ENCODE measurements at regions not wholly inside any gene's neighbourhood (a gene's known extent, or its start where the extent isn't known, plus 50 kb on each side); places are given as distances from the start of the nearest gene placed in this dataset.

- no peak for TF ChIP-seq MAX (IDR thresholded peaks at IDR 0.05; ENCODE audit: low read depth, low read length)
- TF ChIP-seq POLR2A (IDR thresholded peaks at IDR 0.05; ENCODE audit: extremely low read depth, insufficient read length) = no peak
- no peak for TF ChIP-seq MYC (IDR thresholded peaks at IDR 0.05; ENCODE audit: low read depth, low read length)
- TF ChIP-seq CTCF (IDR thresholded peaks at IDR 0.05; ENCODE audit: low read depth, low read length) = no peak
- no peak overlapping the region for H3K4me3 ChIP-seq (ENCODE audit: low read depth, low read length)
- no peak for DNase-seq (ENCODE audit: low read depth)
Measured at GRCh38 chr13:60318186-60318585, 78.8 kb upstream of the TDRD3 start.

- no peak for DNase-seq (ENCODE audit: low read depth)
- no peak overlapping the region for H3K4me3 ChIP-seq (ENCODE audit: low read depth, low read length)
- TF ChIP-seq CTCF (IDR thresholded peaks at IDR 0.05; ENCODE audit: low read depth, low read length) (no peak), POLR2A (IDR thresholded peaks at IDR 0.05; ENCODE audit: extremely low read depth, insufficient read length) (no peak), MAX (IDR thresholded peaks at IDR 0.05; ENCODE audit: low read depth, low read length) (no peak), MYC (IDR thresholded peaks at IDR 0.05; ENCODE audit: low read depth, low read length) (no peak)
Measured at GRCh38 chr13:60324131-60324530, 72.9 kb upstream of the TDRD3 start.

GRCh38 chr13:60326273-60326672 lies 70.7 kb upstream of the TDRD3 start:
- DNase-seq (ENCODE audit: low read depth) = peak; percentile 28
- no peak overlapping the region for H3K4me3 ChIP-seq (ENCODE audit: low read depth, low read length)
- TF ChIP-seq MAX (IDR thresholded peaks at IDR 0.05; ENCODE audit: low read depth, low read length) = no peak
- TF ChIP-seq CTCF (IDR thresholded peaks at IDR 0.05; ENCODE audit: low read depth, low read length) = no peak
- TF ChIP-seq POLR2A (IDR thresholded peaks at IDR 0.05; ENCODE audit: extremely low read depth, insufficient read length) = no peak
- no peak for TF ChIP-seq MYC (IDR thresholded peaks at IDR 0.05; ENCODE audit: low read depth, low read length)

GRCh38 chr13:60327511-60327910 lies 69.5 kb upstream of the TDRD3 start:
- no peak for TF ChIP-seq MAX (IDR thresholded peaks at IDR 0.05; ENCODE audit: low read depth, low read length)
- TF ChIP-seq MYC (IDR thresholded peaks at IDR 0.05; ENCODE audit: low read depth, low read length) = no peak
- no peak for TF ChIP-seq CTCF (IDR thresholded peaks at IDR 0.05; ENCODE audit: low read depth, low read length)
- TF ChIP-seq POLR2A (IDR thresholded peaks at IDR 0.05; ENCODE audit: extremely low read depth, insufficient read length) = no peak
- no peak for DNase-seq (ENCODE audit: low read depth)
- H3K4me3 ChIP-seq (ENCODE audit: low read depth, low read length) = no peak overlapping the region

GRCh38 chr13:60328073-60328472 lies 68.9 kb upstream of the TDRD3 start:
- no peak for TF ChIP-seq MYC (IDR thresholded peaks at IDR 0.05; ENCODE audit: low read depth, low read length)
- TF ChIP-seq MAX (IDR thresholded peaks at IDR 0.05; ENCODE audit: low read depth, low read length) = no peak
- no peak for TF ChIP-seq POLR2A (IDR thresholded peaks at IDR 0.05; ENCODE audit: extremely low read depth, insufficient read length)
- TF ChIP-seq CTCF (IDR thresholded peaks at IDR 0.05; ENCODE audit: low read depth, low read length) = no peak
- no peak for DNase-seq (ENCODE audit: low read depth)
- no peak overlapping the region for H3K4me3 ChIP-seq (ENCODE audit: low read depth, low read length)
